GM19025 (cell line): ENCODE measurements at regions not wholly inside any gene's neighbourhood (a gene's known extent, or its start where the extent isn't known, plus 50 kb on each side); places are given as distances from the start of the nearest gene placed in this dataset.

Experiments
- ATAC-seq: cut with Tn5 transposase; IDR thresholded peaks from one replicate; pipeline ENCODE4 v1.9.1; 2021; ENCODE audit warnings: mild to moderate bottlenecking, low read depth, moderate library complexity; ENCODE audit not compliant: unreplicated experiment

DNA sequence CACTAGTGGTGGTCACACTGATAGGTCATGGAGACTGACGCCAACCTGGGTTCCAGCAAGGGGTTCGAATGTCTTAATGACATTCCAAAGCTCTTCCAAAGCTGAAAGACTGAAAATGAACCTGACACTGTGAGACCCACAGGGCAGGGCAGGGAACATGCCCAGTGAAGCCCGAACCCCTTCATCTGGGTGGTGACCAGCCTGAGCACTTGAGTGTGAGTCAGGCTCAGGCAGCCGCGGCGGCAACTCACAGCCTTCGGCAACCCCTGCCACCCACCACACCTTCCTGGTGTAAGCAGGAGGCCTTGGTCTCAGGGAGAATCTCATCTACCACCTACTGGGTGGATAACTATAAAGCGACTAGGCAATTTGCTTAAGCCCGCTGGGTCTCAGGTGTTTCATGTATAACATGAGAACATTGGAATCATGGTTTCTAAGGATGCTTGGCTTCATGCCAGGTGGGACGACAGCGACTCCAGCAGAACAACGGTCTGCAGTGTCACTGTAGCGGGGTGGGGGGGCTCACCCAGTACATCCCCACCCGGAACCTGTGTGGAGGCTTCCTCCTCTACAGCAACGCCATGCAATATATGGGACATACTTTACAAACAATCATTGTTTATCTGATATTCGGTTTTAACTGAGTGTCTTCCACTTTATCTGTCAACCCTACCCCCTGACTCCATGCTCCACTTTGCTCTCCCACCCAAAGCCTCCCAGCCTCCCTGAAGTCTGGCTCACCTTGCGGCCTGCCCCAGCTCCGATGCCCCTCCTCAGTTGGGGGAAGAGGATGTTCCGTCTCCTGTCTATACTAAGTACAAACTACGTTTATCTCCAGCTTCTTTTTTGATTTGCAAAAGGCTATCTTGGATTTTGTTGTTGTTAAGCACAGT lies 125.0 kb upstream of the MEF2A start:
- ATAC-seq, result no peak

DNA sequence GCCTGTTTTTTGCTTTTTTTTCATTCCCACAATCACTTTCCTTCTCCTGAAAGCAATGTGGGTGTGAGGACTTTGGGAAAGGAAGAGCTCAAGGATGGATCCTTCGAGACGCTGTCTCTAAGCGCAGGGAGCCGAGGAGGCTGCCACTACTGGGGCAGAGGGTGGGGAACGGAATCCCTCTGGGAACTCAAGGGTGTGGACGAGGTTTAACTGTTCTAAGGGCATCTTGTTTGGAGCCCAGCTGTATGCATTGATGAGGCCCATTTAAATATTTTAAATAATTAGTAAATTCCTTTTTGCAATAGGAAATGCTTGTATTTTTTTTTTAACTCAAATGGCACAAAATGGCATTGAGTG lies 124.4 kb upstream of the MEF2A start:
- no peak for ATAC-seq

DNA sequence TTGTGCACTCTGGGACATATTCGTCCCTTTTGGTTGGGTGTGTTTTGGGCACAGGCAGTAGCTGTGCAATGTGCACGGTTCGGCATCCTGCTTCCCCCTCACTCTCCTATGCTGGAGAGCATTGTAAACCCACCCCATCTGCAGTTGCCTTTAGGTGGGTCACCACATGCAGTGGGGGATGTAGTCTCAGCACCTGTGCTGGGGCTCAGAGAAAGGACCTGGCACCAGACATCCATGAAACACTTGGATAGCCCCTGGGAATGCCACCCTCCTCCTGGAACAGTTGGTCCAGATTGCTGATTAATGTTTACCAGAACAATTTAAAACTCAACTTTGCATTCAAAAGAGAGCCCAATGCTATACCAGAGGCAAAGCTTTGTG lies 123.9 kb upstream of the MEF2A start:
- no peak for ATAC-seq

DNA sequence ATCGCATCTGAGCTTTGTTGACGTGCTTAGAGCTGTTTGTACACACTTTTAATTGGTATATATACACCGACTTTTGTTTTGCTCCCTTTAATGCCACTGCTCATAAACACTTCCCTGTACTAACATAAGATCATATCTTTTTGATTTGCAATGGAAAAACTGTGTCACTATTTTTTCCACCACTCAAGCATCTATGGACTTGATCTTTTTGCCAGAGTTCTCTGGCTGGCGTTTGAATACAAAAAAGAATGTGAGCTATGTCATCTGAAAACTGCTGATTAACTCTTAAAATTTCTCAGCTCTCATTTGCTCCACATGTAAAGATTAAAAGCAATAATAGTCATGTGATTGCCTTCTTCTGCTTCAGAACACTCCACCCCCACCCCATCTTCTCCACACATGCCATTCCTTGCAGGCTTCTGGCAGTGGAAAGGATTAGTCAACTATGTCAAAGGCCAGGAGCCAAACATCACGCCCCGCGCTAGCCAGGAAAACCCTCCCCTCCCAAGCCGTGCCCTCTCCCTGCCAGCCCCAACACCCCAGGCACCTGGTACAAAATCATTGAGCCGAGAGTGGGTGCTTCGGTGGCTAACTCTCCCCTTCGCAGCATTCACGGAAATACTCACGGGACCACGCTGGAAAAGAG lies 123.4 kb upstream of the MEF2A start:
- no peak for ATAC-seq

DNA sequence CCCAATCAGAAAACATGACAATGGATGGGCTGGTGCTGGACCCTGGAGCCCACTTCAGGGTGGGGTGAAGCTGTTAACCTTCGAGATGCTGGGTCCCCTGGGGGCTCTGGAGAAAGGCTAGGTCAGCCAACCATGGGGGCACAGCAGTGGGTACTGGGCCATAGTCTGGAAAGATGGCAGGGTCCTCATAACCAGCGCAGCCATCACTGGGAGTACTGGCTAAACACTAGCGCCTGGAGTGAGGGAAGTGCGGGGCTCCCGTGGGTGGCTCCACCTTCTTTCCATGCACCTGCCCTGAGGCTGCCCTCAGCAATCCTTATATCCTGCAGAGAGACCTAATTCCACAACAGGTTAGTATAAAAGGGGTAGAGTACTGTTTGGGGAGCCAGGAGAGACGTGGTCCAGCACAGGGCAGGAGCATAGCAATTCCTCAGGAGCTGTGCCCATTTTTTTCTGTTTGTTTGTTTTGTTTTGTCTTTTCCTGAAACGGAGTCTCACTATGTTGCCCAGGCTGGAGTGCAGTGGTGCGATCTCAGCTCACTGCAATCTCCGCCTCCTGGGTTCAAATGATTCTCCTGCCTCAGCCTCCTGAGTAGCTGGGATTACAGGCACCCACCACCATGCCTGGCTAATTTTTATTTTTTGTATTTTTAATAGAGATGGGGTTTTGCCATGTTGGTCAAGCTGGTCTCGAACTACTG lies 122.6 kb upstream of the MEF2A start:
- ATAC-seq, result no peak

DNA sequence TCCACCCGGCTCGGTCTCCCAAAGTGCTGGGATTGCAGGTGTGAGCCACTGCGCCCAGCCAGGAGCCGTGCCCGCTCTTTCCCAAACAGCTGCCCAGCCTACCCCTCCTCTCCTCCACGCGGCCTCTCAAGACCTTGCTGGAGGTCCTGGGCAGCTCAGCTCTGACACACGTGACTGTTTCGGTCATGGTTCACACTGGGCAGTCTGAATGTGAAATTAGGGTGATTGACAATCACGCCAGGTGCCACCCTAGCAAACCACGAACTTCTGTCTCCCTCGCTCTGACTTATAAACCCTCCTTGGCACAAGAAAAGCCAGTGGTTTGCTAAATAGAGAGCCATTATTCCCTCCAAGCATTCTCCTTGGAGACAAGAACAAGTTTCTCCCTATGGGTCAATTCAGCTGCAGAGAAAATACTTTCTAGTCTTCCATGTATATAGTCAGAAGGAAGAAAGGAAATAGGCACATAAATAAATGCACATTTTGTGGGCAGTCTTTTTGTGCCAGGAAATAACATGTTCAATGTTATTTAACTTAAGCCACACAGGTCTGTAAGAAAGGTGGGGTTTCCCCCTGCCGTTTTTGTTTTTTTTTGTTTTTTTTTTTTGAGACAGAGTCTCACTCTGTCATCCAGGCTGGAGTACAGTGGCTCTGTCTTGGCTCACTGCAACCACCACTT lies 121.9 kb upstream of the MEF2A start:
- no peak for ATAC-seq

DNA sequence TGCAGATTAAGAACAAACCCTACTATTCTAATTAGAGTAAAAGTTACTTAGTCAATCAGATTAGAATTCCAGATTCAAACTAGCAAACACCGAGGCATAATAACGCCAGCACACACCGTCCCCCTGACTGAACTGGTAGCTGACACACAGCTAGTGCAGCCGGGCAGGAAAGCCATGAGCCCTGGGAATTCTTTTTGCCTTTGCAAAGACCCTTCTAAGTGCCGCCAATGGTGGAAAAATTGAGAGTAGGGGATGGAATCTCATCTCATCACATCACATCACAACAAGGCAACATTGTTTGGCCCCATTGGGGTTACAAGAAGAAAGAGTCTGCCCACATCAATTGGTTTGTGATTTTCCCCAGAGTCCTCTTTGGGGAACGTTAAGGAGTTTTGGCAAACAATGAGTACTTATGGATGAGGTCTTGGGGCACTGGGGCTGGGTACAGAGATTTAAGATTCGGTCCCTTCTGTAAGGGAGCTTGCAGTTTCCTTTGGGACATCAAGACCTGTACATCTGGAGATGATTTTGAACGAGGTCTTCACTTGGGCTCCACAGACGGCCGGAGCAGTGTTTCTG lies 120.4 kb upstream of the MEF2A start:
- no peak for ATAC-seq

DNA sequence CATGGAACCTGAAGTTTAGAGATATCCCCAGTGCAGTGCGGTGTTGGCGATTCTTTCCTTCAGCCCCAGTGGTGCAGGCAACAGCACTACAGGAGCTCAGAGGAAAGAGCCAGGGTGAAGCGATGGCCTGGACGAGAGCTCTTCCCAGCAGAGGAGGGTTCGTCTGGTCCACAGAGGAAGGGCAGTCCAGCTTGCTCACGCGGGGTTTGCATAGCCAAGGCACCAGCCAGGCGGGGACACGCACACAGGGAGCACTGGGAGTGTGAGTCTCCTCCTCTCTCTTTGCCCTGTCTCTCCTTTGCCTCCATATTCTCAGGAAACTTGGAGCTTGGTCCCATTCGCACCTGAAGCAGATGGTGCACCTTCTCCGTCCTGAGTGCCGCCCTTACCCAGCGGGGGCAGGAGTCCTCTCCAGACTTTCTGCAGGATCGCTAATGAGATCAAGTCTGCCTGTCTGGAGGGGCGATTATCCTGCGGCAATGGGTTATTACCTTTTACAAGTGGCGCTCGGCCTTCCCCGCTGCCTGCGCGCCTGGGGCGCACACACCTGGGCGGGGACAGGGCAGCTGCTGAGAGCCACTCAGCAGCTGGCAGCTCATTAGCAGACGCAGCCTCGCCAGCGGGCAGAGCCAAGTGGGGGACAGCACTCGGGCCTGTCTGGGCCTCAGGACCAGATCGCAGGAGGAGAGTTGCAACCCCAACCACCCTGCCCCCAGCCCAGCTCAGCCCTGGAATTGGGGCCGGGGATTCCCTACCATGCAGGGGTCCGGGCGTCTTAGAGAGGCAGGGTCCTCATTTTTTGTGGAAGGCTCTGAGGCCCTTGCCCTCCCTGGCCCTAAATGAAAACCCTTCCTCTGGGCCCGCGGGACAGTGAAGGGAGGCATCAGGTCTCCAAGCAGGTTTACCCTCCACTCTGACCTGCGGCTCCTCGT lies 119.0 kb upstream of the MEF2A start:
- ATAC-seq, result no peak

DNA sequence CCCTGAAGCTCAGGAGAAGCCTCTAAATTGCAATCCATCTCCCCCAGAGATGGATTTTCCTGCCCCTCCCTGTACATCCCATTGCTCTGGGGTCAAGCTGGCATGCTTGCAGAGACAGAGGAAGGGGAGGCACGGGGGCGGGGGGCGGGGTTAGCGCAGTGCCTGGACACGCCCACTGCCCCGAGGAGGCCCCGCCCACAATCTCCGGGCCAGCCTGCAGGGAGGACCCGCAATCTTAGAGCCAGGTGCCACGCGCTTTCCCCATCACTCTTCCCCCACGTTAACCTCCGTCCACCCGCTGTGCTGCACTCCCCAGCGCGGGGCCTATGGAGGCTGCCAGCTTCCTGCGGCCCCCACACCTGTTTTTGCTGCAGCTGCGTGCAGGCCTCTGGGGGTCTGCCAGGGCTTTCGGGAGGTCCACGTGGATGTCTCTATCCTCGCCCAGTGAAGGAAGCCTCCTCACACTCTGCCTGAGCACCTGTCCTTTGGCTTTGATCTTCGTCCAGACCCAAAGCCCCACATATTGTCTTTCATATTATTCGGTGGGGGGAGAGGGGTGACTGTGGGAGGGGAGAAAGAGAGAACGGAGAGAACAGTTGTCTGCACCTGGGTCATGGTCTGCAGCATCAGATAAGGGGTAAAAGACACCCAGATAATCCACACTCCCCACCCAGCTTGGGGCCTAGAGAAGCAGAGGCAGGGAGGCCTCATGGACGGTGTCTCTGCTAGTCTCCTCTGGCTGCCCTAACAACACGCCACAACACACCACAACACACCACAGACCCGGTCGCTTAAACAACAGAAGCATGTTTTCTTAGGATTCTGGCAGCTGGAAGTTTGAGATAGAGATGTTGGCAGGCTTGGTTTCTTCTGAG lies 118.0 kb upstream of the MEF2A start:
- no peak for ATAC-seq

DNA sequence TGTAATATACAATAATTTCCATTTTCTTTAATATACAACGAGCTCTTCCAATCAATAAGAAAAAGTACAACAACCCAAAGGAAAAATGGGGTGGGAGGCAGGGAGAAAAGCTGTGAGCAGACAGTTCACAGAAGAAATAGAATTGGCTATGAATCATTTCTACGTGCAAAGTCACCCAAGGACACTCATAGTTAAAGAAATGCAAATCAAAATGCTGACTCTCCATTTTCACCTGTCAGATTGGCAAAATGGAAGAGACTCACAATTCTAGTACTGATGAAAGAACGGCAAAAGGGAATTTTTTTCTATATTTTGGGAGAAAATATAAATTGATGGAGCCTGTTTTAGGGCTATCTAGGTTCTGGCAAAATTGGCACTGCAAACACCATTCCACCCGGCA lies 116.3 kb upstream of the MEF2A start:
- no peak for ATAC-seq

DNA sequence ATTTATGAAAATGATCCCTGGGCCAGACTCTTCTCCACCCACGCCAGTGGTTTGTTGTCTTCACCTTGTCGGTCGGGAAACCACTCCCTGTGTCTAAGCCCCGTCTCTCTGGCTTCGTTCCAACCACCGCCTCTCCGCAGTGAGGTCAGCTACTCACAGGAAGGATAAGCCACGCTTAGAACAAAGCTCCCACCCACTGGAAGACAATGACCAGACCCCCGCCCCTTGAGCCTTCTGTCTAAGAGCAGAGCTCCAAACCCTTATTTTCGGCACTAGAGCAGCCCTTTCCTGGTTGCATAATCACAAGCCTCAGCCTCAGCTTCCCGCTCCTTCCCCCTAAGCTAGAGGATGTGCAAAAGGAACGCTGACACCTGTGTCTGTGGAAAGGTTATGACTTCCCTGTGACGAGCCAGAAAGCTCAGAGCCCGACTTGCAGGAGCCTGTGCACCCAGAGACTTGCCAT lies 114.9 kb upstream of the MEF2A start:
- ATAC-seq, result no peak

DNA sequence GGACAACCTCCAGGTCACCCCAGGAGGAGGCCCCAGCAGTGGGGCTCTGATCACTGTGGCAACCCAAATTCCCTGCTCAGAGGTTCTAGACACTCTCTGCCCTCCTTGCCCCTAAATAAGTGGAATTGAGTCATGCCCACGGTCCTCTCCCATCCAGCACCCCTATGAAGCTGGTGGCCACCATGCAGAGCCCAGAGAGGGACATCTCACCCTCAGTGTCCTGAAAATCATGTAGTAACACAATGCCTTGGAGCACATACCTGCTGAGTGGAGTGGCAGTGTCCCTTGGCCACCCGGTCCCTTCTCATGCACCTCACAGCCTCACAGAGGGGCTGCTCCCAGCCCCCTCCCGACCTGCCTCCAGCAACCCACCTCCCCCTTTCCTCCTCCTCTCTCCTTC lies 114.3 kb upstream of the MEF2A start:
- ATAC-seq, result no peak

DNA sequence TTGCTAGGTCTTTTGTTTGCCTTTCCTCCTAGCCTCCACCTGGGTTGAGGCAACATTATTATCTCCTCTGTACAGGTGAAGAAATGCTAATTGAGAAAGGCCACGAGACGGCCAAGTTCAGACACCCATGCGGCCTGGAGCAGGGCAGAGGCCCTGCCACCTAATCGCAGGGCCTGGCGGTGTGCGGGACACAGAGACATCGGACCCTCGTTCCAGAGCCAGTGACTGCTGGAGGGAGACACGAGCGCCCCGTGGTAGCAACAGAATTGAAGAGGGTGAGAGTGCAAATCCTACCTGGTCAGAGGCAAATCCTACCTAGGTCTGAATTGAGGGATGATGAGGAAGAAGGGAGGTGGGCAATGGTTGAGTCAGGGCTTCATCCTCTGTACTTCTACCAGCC lies 113.8 kb upstream of the MEF2A start:
- ATAC-seq, result no peak

DNA sequence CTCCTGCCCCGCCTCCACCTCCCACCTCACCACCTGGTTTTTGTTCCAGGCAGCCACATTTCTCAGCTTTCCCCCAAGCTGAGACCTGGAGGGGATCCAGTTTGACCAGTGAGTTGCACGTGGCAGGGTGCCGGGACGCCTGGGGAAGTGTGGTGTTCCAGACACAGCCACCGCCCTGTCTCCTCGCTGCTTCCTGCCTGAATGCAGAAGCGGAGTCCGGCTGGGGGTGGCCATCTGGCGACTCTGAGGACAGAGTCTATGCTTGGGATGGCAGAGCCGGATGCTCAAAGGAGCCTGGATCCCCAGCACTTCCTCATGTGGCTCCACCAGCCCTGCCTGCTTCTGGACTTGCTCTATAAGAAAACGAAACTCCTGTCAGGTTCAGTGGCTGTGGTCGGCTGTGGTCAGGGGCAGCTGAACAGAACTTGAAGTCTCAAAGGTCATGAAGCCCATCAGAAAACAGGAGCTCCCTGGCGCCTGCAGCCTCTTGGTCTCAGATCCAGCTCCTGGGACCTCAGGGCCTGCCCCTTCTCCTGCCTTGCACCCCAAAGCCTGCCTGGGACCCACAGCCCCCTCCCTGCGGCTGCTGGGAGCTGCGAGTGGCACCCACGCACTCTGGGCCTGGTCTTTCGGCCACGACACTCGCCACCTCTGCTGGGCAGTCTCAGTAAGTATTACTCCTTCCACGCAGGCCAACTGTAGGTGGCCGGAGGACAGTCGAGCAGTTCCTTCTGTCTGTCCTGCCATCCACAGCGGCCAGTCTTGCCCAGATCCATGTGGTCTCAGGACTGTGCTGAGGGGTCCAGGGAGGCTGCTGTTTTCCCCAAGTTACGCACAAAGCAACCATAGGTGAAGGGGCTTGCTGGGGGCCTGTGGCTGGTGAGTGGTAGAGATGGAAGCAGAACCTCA lies 112.8 kb upstream of the MEF2A start:
- peak; percentile 83 for ATAC-seq

DNA sequence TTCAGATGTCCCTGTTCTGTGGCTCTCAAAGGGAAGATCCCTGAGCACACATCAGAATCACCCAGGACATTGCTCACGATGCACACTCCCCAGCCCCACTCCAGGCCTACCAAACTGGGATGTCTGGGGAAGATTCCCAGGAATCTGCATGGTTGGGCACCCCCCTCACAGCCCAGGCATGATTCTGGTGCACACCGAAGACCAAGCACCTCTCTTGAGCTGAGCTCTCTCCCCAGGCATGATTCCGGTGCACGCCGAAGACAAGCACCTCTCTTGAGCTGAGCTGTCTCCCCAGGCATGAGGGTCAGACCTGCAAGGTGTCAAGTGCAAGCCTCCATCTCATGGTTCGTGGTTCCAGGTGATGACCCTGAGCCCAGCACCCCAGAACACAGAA lies 112.2 kb upstream of the MEF2A start:
- no peak for ATAC-seq

DNA sequence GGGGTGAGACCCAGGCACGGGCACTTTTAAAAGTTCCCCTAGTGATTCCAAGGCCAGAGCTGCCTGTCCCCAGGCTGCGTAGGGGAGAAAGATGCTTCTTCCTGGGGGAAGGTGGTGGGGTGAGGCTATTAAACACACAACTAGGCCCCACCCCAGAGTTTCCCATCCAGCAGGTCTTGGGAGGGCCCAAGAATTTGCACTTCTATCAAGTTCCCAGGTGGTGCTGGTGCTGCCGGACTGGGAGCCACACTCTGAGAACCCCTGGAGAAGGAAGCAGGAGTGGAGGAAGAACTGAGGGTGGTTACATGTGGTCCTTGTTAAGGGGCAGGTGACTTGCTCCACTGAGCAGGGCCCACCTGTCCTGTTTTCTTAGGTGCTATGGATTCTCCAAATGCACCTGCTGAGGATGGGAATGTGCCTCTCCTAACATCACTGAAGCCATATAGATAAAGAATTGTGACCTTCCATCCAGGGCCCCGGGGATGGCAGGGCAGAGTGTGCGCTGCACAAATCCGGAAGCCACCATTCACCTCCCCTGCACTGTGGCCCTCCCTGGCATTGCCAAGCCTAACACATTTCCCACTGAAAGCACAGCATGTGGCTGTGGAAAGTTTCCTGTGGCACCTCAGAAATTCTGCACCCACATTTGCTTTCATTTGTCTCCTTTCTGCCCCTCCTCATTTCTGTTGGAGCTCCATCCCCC lies 111.5 kb upstream of the MEF2A start:
- no peak for ATAC-seq
